Cardiac septum (tissue), 1 donor: ENCODE measurements at regions not wholly inside any gene's neighbourhood (a gene's known extent, or its start where the extent isn't known, plus 50 kb on each side); places are given as distances from the start of the nearest gene placed in this dataset.
"Not testable (repeated sequence)": the region's sequence is repeated elsewhere in the genome, so short reads cannot be mapped to it uniquely, and the experiment has no call there.

ENCODE experiments used
- DNase-seq: peaks from one replicate; pipeline ENCODE4 v3.0.0-alpha.2; 2020; ENCODE audit warnings: low spot score
- intact Hi-C: fragments of 100-400 bp; cut with DNase I; formaldehyde crosslinking; loops from one replicate; pipeline ENCODE4 v1.14.0; 2022
- donor health status: DM: no; HTN: no; CAD: no.

DNA sequence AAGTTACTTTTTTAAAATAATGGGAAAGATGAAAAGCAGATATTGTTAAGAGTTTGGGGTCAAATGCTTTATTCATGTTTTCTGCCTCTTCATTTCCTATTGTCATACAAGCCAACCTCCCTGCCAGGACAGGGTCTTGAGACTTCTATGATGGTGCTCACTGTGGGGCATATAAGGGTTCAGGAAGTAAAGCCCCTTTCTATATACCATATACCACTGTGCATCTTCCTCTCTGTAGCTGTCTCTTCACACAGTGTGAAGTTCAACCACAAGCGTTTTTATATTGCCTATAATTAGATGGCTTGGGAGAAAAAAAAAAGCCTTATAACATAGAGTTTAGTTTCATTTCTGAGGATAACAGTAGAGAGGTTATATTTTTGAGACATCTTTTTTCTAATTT is 389.8 kb upstream of the SORCS1 start:
- DNase-seq, result no peak
- intact Hi-C loops, result no loop called here

- DNase-seq, result no peak
- intact Hi-C loops, result no loop called here
These were observed 389.0 kb upstream of the SORCS1 start for GRCh38 chr10:107553470-107553869.

GRCh38 chr10:107552963-107553362 is 388.5 kb upstream of the SORCS1 start:
- DNase-seq, result no peak
- intact Hi-C loops, result no loop called here

- intact Hi-C loops, result no loop called here
- no peak for DNase-seq
These were observed 383.8 kb upstream of the SORCS1 start for GRCh38 chr10:107548301-107548700.

DNA sequence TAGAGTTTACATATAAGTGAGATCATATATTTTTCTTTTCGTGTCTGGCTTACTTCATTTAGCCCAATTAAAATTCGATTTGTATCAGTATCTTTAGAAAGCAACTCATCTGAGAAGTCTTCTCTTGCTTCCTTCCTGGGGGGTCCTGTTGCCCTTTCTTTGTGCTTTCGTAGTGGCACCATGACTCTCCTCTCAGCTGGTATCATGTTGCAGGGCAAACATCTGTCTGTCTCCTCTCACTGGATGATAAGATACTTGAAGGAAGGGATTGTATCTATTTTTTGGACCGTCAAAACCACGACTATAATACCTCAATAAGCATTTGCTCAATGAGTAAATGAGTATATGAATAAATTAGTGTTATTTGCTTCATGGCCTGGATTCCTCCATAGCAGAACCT is 382.5 kb upstream of the SORCS1 start:
- intact Hi-C loops, result no loop called here
- DNase-seq, result no peak

DNA sequence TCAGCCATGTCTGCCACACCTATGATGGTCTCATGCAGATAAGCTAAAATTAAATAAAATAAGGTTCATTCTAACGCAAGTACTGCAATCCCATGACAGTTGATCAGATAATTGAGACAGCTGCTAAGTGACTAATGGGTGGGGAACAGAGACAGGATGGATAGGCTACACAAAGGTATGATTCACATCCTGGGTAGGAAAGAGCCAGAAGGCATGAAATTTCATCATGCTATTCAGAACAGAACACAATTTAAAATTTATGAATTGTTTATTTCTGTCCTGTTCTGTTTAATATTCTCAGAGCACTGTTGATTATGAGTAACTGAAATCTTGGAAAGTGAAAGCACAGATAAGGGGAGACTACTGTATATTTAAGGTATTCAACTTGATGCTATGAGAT is 381.8 kb upstream of the SORCS1 start:
- no peak for DNase-seq
- intact Hi-C loops, result no loop called here

GRCh38 chr10:107545717-107546116 is 381.2 kb upstream of the SORCS1 start:
- no peak for DNase-seq

GRCh38 chr10:107544706-107545520 is 380.4 kb upstream of the SORCS1 start:
- DNase-seq, result no peak

More at GRCh38 chr10:107545717-107546116, 381.2 kb upstream of the SORCS1 start:
- intact Hi-C loops, result no loop called here

GRCh38 chr10:107542607-107543006 is 378.1 kb upstream of the SORCS1 start:
- DNase-seq, result no peak
- intact Hi-C loops, result no loop called here

More at GRCh38 chr10:107544706-107545520, 380.4 kb upstream of the SORCS1 start:
- intact Hi-C loops, result no loop called here

GRCh38 chr10:107542016-107542415 is 377.5 kb upstream of the SORCS1 start:
- DNase-seq, result no peak
- intact Hi-C loops, result no loop called here

GRCh38 chr10:107540981-107541380 is 376.5 kb upstream of the SORCS1 start:
- intact Hi-C loops, result no loop called here
- DNase-seq, result no peak

DNA sequence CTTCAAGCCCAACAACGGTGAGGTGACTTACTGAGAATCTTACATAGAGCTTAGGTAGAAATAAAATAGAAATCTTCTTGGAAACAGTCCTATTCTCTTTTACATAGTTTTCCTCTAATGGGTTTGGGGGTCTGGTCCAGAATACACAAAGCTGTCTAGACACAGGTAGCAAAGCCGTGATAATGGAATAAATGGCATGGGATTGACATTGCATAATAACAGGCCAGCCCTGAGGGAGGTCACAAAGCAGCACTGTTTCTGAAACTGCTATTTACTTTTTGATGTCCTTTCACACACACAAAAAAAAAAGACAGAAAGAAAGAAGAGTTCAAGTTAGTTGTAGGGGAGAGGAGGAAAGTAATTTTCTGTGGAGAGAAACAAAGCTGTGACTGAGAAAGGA is 364.8 kb upstream of the SORCS1 start:
- DNase-seq, result no peak
- intact Hi-C loops, result no loop called here

DNA sequence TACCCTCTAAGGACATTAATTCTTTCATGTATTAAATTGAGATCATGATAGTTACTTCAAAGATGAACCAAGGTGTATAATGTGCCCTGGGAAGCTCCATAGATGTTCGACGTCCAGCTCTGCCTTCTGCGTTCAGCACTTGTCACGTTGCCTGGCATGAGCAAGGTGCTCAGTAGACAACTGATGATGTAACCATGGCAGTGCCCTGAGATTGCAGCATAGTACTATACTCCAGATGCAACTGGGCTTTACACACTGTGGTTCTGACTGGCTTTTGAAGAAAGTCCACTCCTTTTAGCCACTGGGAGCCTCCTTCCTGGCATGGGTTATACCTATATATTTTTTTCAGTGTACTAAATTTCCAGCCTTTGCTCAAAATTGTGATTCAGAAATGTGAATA is 355.8 kb upstream of the SORCS1 start:
- intact Hi-C loops, result no loop called here
- no peak for DNase-seq

DNA sequence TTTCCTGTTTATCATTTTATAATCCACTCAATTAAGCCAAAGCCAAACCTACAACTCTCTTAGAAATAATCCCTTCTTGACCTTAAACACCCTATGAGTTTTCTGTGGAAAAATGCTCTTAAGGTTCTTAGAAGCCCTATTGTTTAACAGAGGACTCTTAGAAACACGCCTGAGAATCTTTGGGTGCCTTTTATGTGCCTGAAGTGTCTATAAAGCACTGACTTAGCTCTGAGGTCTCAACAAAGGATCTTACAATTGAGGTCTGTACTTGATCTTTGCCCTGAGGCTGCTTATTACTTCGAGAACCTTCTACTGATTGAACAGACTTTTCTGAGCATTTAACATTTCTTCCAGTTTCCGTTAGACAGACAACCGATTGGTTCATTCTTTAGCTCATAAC is 353.3 kb upstream of the SORCS1 start:
- DNase-seq, result no peak
- intact Hi-C loops, result no loop called here

DNA sequence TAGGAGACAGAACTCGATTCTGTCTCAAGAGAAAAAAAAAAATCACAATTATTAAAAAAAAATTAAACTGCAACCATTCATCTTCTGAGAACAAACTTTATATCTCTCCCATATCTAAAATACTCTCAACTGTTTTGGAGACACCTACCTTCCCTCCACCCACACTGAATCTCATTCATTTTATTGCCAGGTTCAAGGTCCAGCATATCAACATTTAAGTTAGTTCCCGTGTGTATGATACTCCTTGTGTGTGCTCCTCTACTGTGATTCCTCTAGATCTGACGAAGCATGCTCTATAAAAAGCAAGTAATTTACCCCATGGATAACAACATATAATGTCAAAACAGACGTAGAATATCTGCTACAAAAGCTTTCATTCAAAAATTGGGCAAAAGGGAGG is 351.8 kb upstream of the SORCS1 start:
- DNase-seq, result no peak
- intact Hi-C loops, result no loop called here

GRCh38 chr10:107504011-107504410 is 339.5 kb upstream of the SORCS1 start:
- intact Hi-C loops, DNase-seq: not testable (repeated sequence)

GRCh38 chr10:107502229-107502985 is 337.9 kb upstream of the SORCS1 start:
- no peak for DNase-seq
- intact Hi-C loops, result no loop called here

- intact Hi-C loops, result no loop called here
- no peak for DNase-seq
These were observed 334.5 kb upstream of the SORCS1 start for GRCh38 chr10:107498983-107499382.

GRCh38 chr10:107497024-107497423 is 332.5 kb upstream of the SORCS1 start:
- DNase-seq, result no peak
- intact Hi-C loops, result no loop called here

GRCh38 chr10:107496594-107496993 is 332.1 kb upstream of the SORCS1 start:
- intact Hi-C loops, result no loop called here

DNA sequence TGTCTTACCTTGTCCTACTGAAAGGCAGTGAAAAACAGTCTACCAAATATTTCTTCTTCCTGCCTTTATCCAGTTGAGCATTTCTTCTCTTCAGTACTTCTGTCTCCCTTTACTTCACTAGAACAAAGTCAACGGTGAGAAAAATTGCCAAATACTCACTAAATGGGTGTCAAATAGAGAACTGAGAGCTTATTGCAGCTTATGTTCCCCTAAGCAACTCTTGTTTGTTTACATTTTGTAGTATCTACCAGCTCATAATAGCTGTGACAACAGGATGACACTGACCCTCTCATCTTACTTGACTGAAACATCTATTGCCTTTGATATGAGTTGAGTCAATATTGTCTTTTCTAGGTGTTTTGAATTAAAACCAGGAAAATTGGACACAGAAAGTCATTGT is 327.9 kb upstream of the SORCS1 start:
- no peak for DNase-seq
- intact Hi-C loops, result no loop called here

More at GRCh38 chr10:107496594-107496993, 332.1 kb upstream of the SORCS1 start:
- no peak for DNase-seq
